ENCODE measurements at regions not wholly inside any gene's neighbourhood (a gene's known extent, or its start where the extent isn't known, plus 50 kb on each side); places are given as distances from the start of the nearest gene placed in this dataset.

DNA sequence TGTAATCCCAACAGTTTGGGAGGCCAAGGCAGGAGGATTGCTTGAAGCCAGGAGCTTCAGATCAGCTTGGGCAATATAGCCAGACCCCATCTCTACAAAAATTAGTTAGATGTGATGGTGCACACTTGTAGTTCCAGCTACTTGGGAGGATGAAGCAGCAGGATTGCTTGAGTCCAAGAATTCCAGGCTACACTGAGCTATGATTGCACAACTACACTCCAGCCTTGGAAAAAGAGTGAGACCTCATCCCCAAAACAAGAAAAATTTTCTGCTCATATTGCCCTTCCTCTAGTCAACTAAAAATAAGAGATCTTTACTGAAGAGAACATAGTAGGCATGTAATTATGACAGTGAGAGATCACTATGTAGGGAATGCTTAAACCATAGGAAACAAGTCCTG, 60.9 kb upstream of the SPATA12 start:
- intact Hi-C loops (cut with DNase I): loop anchor here in 1 of 3 donors (10.0 kb wide), 1 partner anchor 295 kb away; no protein-coding TSS in a partner anchor
- FAIRE-seq (no peak), DNase-seq (no peak), ATAC-seq (no peak)
- Histone ChIP-seq H3K27ac (no peak overlapping the region), H3K36me3 (no peaks in the 10 kb centered on the region), H3K4me3 (no peak overlapping the region), H3K27me3 (no peaks in the 10 kb centered on the region), H3K9me3 (no peaks in the 10 kb centered on the region), H3K4me1 (peaks cover 3 to 13% (median 4%) of the 10 kb centered on the region in 3 donors)
- TF ChIP-seq, protein P1, sequence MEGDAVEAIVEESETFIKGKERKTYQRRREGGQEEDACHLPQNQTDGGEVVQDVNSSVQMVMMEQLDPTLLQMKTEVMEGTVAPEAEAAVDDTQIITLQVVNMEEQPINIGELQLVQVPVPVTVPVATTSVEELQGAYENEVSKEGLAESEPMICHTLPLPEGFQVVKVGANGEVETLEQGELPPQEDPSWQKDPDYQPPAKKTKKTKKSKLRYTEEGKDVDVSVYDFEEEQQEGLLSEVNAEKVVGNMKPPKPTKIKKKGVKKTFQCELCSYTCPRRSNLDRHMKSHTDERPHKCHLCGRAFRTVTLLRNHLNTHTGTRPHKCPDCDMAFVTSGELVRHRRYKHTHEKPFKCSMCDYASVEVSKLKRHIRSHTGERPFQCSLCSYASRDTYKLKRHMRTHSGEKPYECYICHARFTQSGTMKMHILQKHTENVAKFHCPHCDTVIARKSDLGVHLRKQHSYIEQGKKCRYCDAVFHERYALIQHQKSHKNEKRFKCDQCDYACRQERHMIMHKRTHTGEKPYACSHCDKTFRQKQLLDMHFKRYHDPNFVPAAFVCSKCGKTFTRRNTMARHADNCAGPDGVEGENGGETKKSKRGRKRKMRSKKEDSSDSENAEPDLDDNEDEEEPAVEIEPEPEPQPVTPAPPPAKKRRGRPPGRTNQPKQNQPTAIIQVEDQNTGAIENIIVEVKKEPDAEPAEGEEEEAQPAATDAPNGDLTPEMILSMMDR (IDR thresholded peaks at IDR 0.05): no peak

- H3K36me3 ChIP-seq: no peaks in the 10 kb centered on the region
- no peaks in the 10 kb centered on the region for H3K9me3 ChIP-seq
- FAIRE-seq (no peak), ATAC-seq (peak; percentile 51 to 73 (median 60)), DNase-seq (no peak)
- intact Hi-C loops (cut with DNase I): loop anchor here in 1 of 3 donors (10.0 kb wide), 1 partner anchor 293 kb away; no protein-coding TSS in a partner anchor
- no peak overlapping the region for H3K4me3 ChIP-seq
- H3K4me1 ChIP-seq: peaks cover 3 to 13% (median 4%) of the 10 kb centered on the region in 3 donors
- H3K27ac ChIP-seq: peak overlapping the region in 2 of 4 donors; percentile 54 to 73
- H3K27me3 ChIP-seq: no peaks in the 10 kb centered on the region
- TF ChIP-seq, protein P1 (IDR thresholded peaks at IDR 0.05): no peak
- 33 to 40% methylated on average over 3 of the region's 3 CpGs for WGBS, 2 donors
Measured at GRCh38 chr3:56998076-56998529, 62.4 kb upstream of the SPATA12 start.

GRCh38 chr3:56997675-56998074, 62.8 kb upstream of the SPATA12 start:
- Histone ChIP-seq H3K4me1 (peaks cover 3 to 13% (median 4%) of the 10 kb centered on the region in 3 donors), H3K36me3 (no peaks in the 10 kb centered on the region), H3K27ac (peak overlapping the region in 3 of 4 donors; percentile 9 to 73 (median 50)), H3K27me3 (no peaks in the 10 kb centered on the region), H3K9me3 (no peaks in the 10 kb centered on the region), H3K4me3 (no peak overlapping the region)
- ATAC-seq (peak in 3 of 4 donors; percentile 8 to 27 (median 10)), DNase-seq (no peak), FAIRE-seq (no peak)
- intact Hi-C loops (cut with DNase I): loop anchor here in 1 of 3 donors (10.0 kb wide), 1 partner anchor 293 kb away; no protein-coding TSS in a partner anchor
- TF ChIP-seq, protein P1 (IDR thresholded peaks at IDR 0.05): no peak
- WGBS, 2 donors: 69 to 74% methylated on average over 5 of the region's 5 CpGs

- 87 to 88% methylated on average over 3 of the region's 3 CpGs for WGBS, 2 donors
- Histone ChIP-seq H3K36me3 (no peaks in the 10 kb centered on the region), H3K4me1 (peaks cover 3 to 13% (median 4%) of the 10 kb centered on the region in 3 donors), H3K9me3 (no peaks in the 10 kb centered on the region), H3K27me3 (no peaks in the 10 kb centered on the region), H3K4me3 (no peak overlapping the region), H3K27ac (peak overlapping the region in 3 of 4 donors; percentile 9 to 73 (median 50))
- no peak for ATAC-seq
- TF ChIP-seq, protein P1 (IDR thresholded peaks at IDR 0.05): no peak
- peak in 1 of 6 donors; percentile 52 for DNase-seq
- intact Hi-C loops (cut with DNase I): loop anchor here in 1 of 3 donors (10.0 kb wide), 1 partner anchor 292 kb away; no protein-coding TSS in a partner anchor
- no peak for FAIRE-seq
Measured at GRCh38 chr3:56997041-56997440, 63.4 kb upstream of the SPATA12 start.

GRCh38 chr3:56994391-56994790, 66.1 kb upstream of the SPATA12 start:
- intact Hi-C loops (cut with DNase I): loop anchor here in 1 of 3 donors (10.0 kb wide), 1 partner anchor 290 kb away; no protein-coding TSS in a partner anchor
- H3K4me1 ChIP-seq: peaks cover 3 to 13% (median 4%) of the 10 kb centered on the region in 3 donors

More at GRCh38 chr3:56994391-56994790, 66.1 kb upstream of the SPATA12 start:
- TF ChIP-seq, protein P1 (IDR thresholded peaks at IDR 0.05): no peak
- peak overlapping the region in 1 of 4 donors; percentile 4 for H3K27ac ChIP-seq
- H3K36me3 ChIP-seq: no peaks in the 10 kb centered on the region
- H3K4me3 ChIP-seq: no peak overlapping the region
- no peaks in the 10 kb centered on the region for H3K9me3 ChIP-seq
- 83 to 86% methylated on average over 6 of the region's 6 CpGs for WGBS, 2 donors
- no peak for ATAC-seq
- DNase-seq: no peak
- no peaks in the 10 kb centered on the region for H3K27me3 ChIP-seq
- FAIRE-seq: no peak
